ENCODE measurements at regions not wholly inside any gene's neighbourhood (a gene's known extent, or its start where the extent isn't known, plus 50 kb on each side); places are given as distances from the start of the nearest gene placed in this dataset.

DNA sequence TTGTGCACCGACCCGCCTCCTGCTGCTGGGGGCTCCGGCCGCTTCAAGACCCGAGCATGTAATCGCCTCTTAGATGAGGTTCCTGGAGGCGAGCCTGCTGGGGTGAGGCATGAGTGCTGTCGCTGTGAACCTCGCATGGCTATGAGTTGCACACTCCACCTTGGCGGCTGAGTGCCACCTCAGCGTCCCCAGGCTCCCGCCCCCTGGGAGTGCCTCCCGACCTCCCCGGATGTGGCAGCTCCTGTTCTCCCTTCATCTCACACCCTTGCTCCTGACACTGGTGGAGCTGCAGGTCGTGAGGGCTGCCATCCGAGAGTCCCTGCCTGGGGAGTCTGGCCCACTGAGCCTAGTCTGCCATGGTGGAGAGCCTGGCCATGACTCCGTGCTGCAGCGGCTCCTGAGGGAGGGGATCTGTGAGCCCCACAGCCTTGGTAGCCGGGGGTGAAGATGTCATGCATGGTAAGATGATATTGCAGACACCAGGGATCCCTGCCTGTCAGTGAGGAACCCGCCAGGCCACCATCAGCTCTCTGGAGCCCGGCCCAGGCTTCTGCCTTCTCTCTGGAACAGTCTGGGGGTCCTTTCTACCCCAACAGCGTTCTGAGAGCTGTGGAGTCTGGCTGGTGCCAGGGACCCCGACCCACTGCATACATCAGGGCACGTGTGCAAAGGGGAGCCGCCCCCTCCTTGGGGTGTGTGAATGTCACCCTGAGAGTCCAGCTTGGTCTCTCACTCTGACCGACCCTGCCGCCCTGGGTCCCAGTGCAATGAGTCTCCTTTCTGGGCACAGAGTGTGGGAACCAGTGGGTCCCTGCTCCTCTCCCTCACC is 61.6 kb upstream of the HS6ST1 start:
- no peak for DNase-seq (ENCODE audit: low spot score)

DNA sequence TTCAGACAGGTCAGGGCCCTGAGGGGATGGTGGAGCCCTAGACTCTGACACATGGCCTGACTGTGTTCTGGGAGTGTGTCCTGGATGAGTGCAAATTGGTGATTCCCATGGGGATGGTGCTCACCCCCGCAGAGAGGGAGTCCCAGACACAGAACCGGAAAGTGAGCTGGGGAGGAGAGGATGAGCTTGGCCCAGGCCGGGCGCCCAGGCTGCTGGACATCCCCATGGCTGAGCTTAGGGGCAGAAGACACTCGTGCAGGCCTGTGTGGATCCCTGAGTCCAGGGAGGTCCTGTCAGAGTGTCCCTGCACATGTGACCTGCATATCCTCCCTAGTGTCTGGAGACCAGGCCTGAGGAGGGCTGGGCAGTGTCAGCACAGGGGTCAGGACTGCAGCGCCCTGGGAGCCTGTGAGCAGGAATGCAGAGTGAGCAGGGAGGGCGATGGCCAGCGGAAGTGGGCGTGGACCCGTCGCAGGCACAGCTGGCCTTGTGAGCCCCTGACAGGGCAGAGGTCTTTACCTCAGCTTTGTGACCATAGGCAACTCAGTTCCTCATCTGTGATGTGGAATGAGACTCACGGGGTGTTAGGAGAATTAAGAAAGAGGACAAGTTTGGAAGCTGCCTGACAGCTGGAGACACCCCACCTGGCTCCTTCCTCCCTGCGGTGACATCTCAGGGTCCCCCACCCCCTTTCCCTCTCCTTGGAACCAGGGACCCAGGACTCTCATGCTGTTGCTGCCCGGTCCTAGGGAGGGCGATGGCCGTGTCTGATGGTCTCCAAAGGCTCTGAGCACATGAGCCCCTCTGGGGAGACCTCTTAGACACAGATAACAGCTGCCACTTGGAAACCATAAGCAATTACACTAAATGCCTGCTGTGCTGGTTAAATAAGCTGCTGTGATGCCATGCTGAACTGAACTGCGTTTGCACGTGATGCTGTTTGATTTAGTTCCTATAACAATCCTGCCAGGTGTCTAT is 62.6 kb upstream of the HS6ST1 start:
- DNase-seq (ENCODE audit: low spot score), result no peak

DNA sequence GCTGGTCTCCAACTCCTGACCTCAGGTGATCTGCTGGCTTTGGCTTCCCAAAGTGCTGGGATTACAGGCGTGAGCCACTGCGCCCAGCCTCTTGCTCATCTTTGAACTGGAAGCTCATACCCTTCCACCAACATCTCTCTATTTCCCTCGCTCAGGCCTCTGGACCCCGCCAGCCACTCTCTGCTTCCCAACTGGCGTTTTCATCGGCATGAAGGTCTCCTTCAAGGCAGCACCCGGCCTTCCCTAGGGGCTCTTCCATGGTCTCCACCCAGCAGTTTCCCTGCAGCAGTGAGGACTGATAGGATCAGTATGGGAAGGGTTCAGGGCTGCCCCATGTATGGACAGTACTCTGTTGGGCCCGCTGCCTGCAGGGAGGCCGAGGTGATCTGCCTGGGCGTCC is 65.8 kb upstream of the HS6ST1 start:
- DNase-seq (ENCODE audit: low spot score), result no peak

DNA sequence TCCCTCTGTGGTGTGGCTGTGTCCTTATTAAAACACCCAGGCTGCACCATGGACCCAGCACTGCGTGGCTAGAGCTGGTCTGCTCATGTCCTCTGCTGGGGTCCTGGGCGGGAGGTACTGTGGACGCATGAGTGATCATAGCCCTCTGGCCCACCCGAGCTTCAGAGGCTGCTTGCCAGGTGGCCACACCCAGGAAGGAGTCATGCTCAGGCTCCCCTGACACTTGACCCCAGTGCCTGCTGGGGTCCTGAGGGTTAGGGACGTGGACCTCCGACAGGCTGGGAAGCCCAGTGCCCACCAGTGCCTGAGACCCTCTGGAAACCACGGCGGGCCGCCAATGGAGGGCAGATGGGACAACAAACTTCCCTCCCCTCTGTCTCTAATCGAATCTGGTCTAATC is 66.3 kb upstream of the HS6ST1 start:
- DNase-seq (ENCODE audit: low spot score), result no peak

DNA sequence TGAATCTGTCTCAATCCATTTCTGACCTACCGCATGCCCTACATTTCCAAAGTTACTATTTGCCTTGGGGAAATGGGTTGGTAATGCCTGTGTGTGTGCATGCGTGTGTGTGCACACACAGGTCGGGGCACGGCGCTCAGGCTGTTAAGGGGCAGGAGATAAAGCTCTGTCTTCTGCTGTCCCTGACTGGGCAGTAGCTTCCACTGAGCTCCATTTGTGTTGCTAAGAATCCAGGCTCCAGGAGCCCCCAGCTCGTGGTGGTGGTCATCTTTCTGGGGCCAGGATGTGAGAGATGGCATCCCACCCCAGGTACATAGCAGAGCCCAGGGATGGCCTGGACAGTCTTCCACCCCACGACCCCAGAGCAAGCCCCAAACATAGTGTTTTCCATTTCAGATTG is 66.7 kb upstream of the HS6ST1 start:
- DNase-seq (ENCODE audit: low spot score), result no peak

DNA sequence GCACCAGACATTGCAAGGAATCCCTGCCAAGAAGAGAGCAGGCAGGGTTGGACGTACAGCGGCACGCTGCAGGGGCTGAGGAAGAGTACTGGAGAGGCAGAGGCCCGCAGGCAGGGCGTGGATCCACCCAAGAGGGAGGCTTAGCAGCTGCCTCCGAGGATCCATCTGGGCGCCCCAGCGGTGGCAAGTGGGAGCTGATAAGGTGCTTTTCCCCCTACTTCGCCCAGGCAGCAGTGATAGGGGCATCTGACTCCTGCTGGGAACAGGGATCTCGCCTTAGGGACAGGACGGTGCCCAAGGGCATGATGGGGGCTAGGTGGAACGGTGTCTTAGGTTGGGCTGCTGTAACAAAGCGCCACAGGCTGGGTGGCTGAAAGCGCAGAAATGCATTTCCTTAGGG is 67.4 kb upstream of the HS6ST1 start:
- DNase-seq (ENCODE audit: low spot score), result no peak

DNA sequence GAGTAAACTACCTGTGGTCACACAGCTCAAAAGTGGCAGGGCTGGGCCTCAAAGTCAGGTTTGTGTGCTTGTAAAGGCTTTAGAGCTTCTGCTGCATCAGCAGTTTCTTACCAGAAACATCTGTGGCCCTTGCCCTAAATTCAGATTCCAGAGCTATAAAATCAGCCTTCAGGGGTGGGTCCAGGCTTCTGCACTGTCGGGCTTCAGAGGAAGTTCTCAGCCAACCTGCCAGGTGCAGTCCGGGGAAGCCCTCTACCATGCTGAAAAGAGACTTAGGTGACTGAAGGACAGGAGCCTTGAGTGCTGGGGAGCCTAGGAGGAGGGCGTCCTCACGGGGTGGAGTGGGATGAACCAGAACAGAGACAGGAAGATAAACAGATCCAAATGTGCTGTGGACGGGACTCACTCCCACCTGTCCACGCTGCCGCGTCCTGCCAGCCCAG is 69.9 kb upstream of the HS6ST1 start:
- no peak for DNase-seq (ENCODE audit: low spot score)

DNA sequence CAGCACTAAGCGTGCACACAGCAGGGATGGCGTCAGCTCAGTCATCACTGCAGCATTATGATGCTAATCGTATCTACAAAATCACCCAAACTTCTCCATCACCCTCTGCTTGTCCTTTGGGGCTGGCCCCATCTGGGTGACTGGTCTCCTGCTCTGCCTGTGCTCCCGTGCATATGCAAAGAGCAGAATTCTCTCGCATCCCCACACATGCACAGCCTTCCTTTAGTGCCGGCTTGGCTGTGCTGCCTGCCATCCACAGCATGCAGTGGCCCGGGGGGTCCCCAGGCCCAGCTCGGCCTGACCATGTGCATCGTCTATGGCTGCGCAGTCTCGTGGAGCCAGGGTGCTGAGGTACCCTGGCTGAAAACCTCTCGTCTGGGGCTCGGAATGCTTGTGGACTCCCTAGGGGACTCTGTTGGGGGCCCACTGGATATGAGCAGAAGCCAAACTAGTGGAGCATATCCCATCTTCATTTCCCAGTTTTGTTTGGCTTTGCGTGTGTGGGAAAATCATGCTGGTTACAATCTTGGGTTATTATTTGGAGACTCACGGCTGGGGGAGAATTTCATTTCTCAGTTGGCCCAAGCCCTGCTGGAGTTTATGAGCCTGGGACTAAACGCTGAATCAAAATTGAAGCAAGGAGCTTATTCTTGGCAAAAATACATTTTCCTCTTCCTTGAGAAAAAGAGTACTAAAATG is 70.9 kb upstream of the HS6ST1 start:
- no peak for DNase-seq (ENCODE audit: low spot score)

DNA sequence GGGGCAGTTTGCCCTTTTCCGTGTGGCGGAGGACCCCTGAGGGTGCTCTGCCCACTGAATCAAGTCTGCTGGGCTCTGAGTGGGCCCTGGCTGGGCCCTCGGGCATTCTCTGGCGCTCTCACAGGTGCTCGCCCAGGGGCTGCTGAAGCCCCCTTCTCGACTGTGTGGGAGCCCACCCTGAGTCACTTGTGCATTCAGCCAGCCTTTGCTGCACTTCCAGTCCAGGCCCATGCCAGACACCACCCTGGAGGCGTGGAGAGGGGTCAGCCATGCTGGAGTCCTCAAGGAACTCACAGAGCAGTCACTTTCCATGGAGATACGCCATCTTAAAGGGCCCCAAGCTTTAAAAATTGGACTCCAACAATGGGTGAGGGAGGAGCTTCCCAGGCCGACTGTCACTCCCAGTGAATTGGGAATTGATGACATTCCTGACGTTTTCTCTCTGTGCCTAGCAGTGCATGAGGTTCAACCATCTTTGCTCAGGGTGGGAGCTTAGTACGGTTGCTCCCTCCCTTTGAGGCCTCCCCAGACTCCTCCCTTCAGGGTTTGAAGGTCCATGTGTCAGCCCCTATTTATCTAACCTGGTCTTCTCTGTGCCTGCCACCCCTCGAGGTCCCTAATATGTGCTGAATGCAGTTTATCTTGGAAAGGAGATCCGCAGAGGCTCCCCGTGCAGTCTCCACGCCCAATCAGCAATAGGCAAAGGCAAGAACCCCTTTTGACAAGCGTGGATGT is 71.8 kb upstream of the HS6ST1 start:
- no peak for DNase-seq (ENCODE audit: low spot score)

DNA sequence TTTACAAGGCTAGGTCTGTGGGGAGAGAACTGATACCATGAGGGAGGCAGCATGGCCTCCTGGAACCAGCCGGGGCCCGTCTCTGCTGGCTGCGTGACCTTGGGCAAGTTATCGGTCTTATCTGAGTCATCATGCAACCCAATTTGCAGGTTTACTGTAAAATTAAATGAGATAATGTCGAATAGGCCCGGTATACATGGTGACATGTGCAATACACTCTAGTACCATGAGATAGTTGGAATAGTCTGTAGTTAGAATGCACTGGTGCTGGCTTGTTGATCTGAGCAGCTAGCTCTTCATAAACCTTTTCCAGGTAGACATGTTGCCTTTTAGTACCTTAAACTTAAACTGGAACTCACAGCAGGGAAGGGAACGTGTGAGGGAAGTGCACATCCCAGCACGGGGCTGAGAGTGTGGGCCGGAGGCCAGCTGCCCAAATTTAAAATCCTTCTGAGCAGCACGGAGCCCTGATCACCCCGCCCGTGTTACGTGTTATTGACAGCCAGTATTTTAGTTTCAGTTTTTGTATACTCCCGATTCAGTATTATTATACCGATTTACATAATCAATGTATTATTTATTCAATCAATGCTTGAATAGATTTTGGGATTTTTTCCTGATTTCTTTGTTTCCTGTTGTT is 72.4 kb upstream of the HS6ST1 start:
- no peak for DNase-seq (ENCODE audit: low spot score)

DNA sequence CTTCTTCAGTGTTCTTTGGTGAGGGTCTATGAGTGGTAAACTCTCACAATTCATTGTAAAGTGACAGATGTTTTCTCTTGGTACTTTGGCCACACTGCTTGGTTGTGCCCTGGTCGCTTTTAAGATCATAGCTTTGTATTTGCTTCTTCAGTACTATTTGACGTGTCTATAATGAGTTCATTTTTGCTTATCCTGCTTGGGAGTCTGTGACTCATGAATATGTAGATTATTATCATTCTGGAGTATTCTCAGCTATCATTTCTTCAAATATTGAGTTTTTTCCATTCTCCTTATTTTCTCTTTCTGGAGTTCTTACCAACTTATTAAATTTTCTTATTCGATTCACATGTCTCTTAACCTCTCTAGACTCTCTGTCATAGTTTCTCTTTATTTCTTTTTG is 73.0 kb upstream of the HS6ST1 start:
- DNase-seq (ENCODE audit: low spot score), result no peak

DNA sequence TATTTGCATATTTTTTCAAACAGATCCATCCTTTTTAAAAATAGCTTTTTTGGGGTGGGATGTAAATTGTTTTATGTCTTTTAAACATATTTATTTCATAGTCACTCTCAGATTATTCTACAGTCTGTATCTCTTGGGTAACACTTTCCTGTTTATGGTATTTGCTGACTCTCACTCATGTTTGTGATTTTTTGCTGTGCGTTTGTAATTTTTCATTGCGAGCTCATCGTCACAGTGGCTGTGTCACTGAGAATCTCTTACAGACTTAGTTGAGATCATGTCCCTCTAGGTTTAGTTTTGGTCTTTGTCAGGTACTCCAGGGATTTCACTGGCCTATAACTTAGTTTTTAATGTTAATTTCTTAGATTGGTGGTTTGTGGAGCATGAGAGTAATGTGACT is 73.5 kb upstream of the HS6ST1 start:
- DNase-seq (ENCODE audit: low spot score), result no peak

DNA sequence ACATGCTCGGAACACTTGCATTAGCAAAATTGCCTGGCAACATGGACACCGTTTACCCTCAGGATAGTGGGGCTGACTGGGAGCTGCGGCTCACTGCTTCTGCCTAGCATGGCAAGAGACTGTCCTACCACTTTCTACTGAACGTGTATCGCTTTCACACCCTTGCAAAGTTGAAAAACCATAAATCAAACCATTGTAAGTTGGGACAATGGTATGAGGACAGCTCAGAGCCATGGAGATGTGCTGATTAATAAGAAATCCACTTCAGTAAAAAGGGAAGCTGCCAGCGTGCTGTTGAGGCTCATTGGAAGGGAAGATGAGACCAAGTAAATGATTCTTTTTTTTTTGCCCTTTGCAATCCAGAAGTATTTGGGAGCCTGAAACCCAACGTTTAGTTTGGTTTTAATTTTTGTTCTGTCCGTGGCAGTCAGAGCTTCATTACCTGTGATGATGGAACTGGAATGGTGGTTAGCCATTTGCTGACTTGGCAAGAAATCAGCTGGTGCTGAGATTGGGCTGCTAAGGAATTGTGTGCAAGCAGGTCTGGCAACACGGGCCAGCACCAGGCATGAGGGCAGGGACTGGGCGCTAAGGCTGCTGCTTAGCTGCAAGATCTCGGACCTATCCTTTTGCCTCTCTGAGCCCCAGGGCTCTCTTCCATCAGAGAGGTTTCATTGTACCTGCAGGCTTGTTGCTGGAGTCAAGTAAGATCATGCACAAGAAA is 75.5 kb upstream of the HS6ST1 start:
- DNase-seq (ENCODE audit: low spot score), result no peak

DNA sequence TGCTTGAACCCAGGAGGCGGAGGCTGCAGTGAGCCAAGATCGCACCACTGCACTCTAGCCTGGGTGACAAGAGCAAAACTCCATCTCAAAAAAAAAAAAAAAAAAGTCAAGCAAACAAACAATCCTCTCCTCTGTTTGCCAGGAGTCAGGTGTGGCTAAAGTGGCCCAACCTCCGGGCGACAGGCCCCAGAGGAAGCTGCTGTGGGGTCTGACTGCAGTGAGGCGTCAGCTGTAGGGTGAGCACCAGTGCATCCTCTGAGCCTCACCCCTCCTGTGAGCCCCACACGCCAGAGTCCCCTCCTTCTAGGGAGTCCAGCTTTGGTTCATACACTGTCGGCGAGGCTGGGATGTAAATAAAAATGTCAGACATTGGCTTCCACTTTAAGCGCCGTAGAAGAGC is 76.5 kb upstream of the HS6ST1 start:
- DNase-seq (ENCODE audit: low spot score), result no peak

DNA sequence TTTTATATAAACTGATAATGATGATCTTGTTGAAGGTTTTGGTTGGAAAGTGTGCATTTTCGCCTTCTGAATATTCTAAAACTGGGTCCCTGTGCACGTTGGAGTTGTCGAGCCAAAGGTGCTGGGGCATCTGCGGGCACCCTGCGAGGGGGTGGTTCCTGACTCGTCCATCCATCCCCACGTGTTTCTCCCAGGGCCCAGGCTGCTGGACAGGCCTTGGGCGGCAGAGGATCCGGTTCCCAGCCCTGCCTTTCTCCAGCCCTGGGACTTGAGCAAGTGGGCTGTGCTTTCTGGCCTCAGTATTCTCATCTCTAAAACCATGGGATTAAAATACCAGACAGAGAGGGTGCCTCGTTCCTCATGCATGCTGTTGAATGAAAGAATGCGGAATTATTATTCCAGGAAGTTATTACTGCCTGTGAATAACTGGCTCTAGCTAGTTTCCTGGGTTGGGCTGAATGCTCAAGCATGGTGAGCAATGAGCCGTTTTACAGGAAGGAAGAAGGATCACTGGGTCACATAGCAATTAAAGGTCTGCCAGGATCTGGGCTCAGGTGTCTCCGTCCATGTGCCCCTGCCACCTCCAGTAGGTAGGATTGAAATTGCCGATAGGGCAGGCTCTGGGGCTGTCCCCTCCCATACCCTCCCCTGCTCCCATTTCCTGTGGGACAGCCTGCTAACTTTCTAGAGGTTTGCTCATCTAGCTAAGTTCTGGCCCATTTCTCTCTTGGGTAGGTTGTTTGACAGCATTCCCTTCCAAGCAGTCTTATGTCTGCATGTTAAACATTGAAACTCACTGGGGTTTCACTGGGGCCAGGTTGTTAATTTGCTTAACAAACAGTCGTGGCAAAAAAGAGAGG is 77.2 kb upstream of the HS6ST1 start:
- DNase-seq (ENCODE audit: low spot score), result no peak

DNA sequence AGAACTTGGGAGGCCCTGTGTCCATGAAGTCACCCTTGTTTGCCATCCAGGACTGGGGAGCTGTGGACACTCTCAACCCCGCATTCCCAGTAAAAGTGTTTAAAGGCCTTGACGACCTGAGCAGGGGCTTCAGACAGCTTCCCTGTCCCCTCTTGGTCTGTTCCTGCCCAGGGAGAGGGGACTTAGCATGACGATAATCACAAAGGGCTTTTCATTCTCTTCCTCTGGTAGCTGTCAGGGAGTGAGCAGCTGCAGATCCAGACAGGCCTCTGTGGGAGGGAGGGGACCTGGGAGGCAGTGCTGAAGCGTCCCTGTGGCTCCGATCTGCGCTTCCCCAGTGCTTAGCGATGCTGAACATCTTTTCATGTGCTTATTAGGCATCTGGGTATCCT is 77.8 kb upstream of the HS6ST1 start:
- no peak for DNase-seq (ENCODE audit: low spot score)

DNA sequence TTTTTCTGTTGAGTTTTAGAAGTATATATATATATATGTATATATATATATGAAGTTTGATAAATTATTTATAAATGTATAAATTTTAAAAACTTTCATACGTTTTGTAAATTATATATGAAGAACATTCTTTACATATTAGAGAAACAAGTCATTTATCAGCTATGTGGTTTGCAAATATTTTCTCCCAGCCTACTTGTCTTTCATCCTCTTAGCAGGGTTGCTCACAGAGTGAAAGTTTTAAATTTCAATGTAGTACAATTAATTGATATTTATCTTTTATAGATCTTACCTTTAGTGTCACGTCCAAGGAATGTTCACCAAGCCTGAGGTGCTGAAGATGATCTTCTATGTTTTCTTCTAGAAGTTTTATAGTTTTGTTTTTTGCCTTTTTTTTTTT is 78.3 kb upstream of the HS6ST1 start:
- no peak for DNase-seq (ENCODE audit: low spot score)

DNA sequence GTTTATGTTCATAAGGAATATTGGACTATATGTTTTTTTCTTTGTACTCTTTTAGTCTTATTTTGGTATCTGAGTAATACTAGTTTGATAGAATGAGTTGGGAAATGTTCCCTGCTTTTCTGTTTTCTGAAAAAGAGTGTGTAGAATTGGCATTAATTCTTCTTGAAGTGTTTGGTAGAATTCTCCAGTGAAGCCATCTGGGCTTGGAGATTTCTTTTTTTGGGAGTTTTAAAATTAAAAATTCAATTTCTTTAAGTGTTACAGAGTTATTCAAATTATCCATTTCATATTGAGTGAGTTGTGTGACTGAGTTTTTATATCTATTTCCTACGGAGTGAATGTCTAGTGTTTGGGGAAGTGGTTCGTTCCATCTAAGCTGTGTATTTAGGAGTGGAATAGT is 80.6 kb upstream of the HS6ST1 start:
- DNase-seq (ENCODE audit: low spot score), result no peak

DNA sequence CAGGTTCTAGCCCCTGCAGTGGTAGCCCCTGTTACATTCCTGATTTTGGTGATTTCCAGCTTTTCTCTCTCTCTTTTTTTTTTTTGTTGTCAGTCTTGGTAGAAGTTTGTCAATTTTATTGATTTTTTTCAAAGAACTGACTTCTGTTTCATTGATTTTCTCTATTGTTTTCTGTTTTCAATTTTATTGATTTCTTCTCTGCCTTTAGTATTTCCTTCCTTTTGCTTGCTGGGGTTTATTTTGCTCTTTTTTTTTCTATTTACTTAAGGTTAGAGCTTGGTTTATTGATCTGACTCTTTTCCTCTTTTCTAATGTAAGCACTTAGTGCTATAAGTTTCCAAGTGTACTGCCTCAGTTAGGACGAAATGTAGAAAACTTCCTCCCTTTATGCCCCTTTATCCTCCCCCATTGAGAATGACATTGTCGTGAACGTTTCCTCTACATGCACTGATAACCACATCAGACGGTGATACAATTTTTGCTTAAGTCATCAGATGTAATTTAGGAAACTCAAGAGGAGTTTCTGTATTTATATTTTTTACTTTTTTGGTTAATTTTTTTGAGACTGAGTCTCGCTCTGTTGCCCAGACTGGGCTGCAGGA is 81.1 kb upstream of the HS6ST1 start:
- no peak for DNase-seq (ENCODE audit: low spot score)

All from putamen (tissue), 1 donor.